ENCODE measurements at regions not wholly inside any gene's neighbourhood (a gene's known extent, or its start where the extent isn't known, plus 50 kb on each side); places are given as distances from the start of the nearest gene placed in this dataset.

GRCh38 chr10:69721690-69722310, 79.9 kb upstream of the COL13A1 start:
- Histone ChIP-seq H3K27me3 (ENCODE audit: control insufficient read depth in 2 of 2, insufficient read depth in 2 of 2, low read length in 2 of 2) (peaks cover 5 to 28% of the 10 kb centered on the region in 2 experiments; a peak in 4 of 5 replicates), H3K9ac (ENCODE audit: insufficient read depth in 1 of 2, low read depth in 2 of 2, low read length in 2 of 2) (no peak overlapping the region), H3K4me1 (replicated peaks in 1 of 2; ENCODE audit: control insufficient read depth in 2 of 2, insufficient read depth in 2 of 2, low read length in 2 of 2) (no peaks in the 10 kb centered on the region), H3K4me3 (no peak overlapping the region), H4K20me1 (replicated peaks; ENCODE audit: control insufficient read depth, insufficient read depth, low read length) (0 out of 2 replicates have a peak, but pooled peaks cover 5% of the 10 kb centered on the region), H3K4me2 (ENCODE audit: insufficient read depth, low read length) (no peak overlapping the region), H3K27ac (ENCODE audit: extremely low read depth, low read depth, low read length) (no peak overlapping the region), H3K9me3 (replicated peaks; ENCODE audit: control insufficient read depth, insufficient read depth, low read depth, low read length) (no peaks in the 10 kb centered on the region), H2AFZ (ENCODE audit: low read depth, low read length) (no peak overlapping the region), H3K79me2 (ENCODE audit: control insufficient read depth, insufficient read depth, low read length) (no peaks in the 10 kb centered on the region), H3K9me1 (ENCODE audit: control insufficient read depth, insufficient read depth, low read length) (no peaks in the 10 kb centered on the region), H3K36me3 (ENCODE audit: control insufficient read depth, insufficient read depth, low read length) (no peaks in the 10 kb centered on the region)
- intact Hi-C loops (cut with micrococcal nuclease) (no loop called here), in situ Hi-C loops (cut with MboI) (no loop called here)
- ATAC-seq (no peak), FAIRE-seq (no peak), DNase-seq (ENCODE audit: extremely low read depth in 1 of 4, low spot score in 3 of 4) (no peak)
- ChIA-PET POLR2A (no interaction called here), CTCF (ENCODE audit: low intra/inter-chr PET ratio) (no interaction called here)
- TF ChIP-seq HMG20B (CRISPR knock-in tag; IDR thresholded peaks at IDR 0.05) (no peak), GABPA (tag; conservative IDR thresholded peaks at IDR 0.05; ENCODE audit: low read depth) (peak; percentile 69)
- no TSS peak for BruUV-seq (replicated peaks)
- WGBS (ENCODE audit: insufficient coverage, low coverage, missing lambda C conversion rate) = 2% methylated on average over 10 of the region's 10 CpGs

DNA sequence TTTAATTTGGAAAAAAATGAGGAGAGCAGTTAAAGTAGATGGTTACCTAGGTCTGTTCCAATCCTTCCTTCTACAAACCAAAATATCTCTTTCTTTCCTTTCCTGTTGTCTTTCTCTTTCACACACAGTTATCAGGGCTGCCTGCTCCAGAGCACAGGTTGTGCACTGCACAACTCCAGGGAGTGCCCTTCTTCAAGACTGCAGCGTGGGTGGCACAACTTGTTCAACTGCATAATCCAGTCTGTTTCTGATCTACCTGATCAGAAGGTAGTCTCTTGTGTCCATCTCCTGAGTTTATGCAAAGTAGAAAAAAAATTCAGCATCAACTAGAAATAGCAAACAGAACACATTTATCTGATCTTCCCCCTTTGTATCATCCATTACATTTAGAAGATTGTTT, 78.1 kb upstream of the COL13A1 start:
- CTCF ChIA-PET (ENCODE audit: low intra/inter-chr PET ratio) = no interaction called here
- 0% methylated on average over 1 of the region's 1 CpG for WGBS (ENCODE audit: insufficient coverage, low coverage, missing lambda C conversion rate)

More for the DNA sequence above, 78.1 kb upstream of the COL13A1 start:
- no peak for ATAC-seq
- H3K79me2 ChIP-seq (ENCODE audit: control insufficient read depth, insufficient read depth, low read length) = no peaks in the 10 kb centered on the region
- H3K9me1 ChIP-seq (ENCODE audit: control insufficient read depth, insufficient read depth, low read length) = no peaks in the 10 kb centered on the region
- H3K4me1 ChIP-seq (replicated peaks in 1 of 2; ENCODE audit: control insufficient read depth in 2 of 2, insufficient read depth in 2 of 2, low read length in 2 of 2) = peaks cover 0 to under 1% of the 10 kb centered on the region in 2 experiments; a peak in 3 of 5 replicates
- H3K9ac ChIP-seq (ENCODE audit: insufficient read depth in 1 of 2, low read depth in 2 of 2, low read length in 2 of 2) = no peak overlapping the region
- BruUV-seq (replicated peaks) = no TSS peak
- no peak overlapping the region for H3K4me2 ChIP-seq (ENCODE audit: insufficient read depth, low read length)
- FAIRE-seq = no peak
- H4K20me1 ChIP-seq (replicated peaks; ENCODE audit: control insufficient read depth, insufficient read depth, low read length) = 0 out of 2 replicates have a peak, but pooled peaks cover 2% of the 10 kb centered on the region
- H3K27me3 ChIP-seq (ENCODE audit: control insufficient read depth in 2 of 2, insufficient read depth in 2 of 2, low read length in 2 of 2) = peaks cover 5 to 29% of the 10 kb centered on the region in 2 experiments; a peak in 4 of 5 replicates
- no peak overlapping the region for H3K4me3 ChIP-seq
- no peaks in the 10 kb centered on the region for H3K9me3 ChIP-seq (replicated peaks; ENCODE audit: control insufficient read depth, insufficient read depth, low read depth, low read length)
- no peak overlapping the region for H3K27ac ChIP-seq (ENCODE audit: extremely low read depth, low read depth, low read length)
- in situ Hi-C loops (cut with MboI) = no loop called here
- POLR2A ChIA-PET = interaction anchor here (0.6 kb wide), 1 partner anchor 59 kb away, joined by 3 read pairs; no protein-coding TSS in a partner anchor
- intact Hi-C loops (cut with micrococcal nuclease) = no loop called here
- DNase-seq (ENCODE audit: extremely low read depth in 1 of 4, low spot score in 3 of 4) = no peak
- no peak overlapping the region for H2AFZ ChIP-seq (ENCODE audit: low read depth, low read length)
- H3K36me3 ChIP-seq (ENCODE audit: control insufficient read depth, insufficient read depth, low read length) = no peaks in the 10 kb centered on the region
- TF ChIP-seq, protein P1, sequence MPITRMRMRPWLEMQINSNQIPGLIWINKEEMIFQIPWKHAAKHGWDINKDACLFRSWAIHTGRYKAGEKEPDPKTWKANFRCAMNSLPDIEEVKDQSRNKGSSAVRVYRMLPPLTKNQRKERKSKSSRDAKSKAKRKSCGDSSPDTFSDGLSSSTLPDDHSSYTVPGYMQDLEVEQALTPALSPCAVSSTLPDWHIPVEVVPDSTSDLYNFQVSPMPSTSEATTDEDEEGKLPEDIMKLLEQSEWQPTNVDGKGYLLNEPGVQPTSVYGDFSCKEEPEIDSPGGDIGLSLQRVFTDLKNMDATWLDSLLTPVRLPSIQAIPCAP (CRISPR knock-in tag; IDR thresholded peaks at IDR 0.05; ENCODE audit: borderline replicate concordance) = no peak
- TF ChIP-seq MEF2D (tag; conservative IDR thresholded peaks at IDR 0.05; ENCODE audit: low read depth) (no peak), CBFA2T3 (IDR thresholded peaks at IDR 0.05) (peak; percentile 16; the same call in 1 of the 2 replicates), POU5F1 (IDR thresholded peaks at IDR 0.05; ENCODE audit: borderline replicate concordance, low read depth, low read length, partially characterized antibody) (no peak)

Measured in K562 (cell line).